ENCODE measurements at regions not wholly inside any gene's neighbourhood (a gene's known extent, or its start where the extent isn't known, plus 50 kb on each side); places are given as distances from the start of the nearest gene placed in this dataset.

DNA sequence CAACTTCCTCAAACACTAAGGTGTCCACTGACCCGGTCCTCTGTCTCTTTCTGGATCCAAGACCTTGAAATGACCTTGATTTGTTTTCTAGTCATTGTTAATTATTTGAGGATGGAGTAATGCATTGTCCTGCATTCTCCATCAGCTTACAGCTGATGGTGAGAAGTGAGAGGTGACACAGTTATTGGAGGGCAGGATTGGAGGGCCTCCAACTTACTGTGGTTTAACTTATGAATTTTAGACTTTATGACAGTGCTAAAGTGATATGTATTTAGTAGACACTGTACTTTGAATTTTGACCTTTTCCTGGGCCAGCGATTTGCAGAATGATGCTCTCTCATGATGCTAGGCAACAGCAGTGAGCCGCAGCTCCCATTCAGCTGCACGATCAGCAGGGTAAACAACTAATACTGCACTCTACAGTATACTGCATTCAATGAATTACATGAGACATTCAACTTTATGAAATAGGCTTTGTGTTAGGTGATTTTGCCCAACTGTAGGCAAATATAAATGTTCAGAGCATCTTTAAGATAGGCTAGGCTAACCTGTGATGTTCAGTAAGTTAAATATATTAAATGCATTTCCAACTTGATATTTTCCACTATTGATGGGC is 200.0 kb upstream of the MEX3C start:
- Histone ChIP-seq H3K27ac (ENCODE audit: insufficient read length, low read depth, low read length) (no peak overlapping the region), H4K91ac (ENCODE audit: insufficient read length, low read depth, low read length) (no peak overlapping the region), H2AFZ (ENCODE audit: low read length) (no peak overlapping the region), H3T11ph (ENCODE audit: low read length) (no peak overlapping the region), H3K9me3 (ENCODE audit: control insufficient read depth, low read depth, low read length) (no peaks in the 10 kb centered on the region), H3K9ac (ENCODE audit: extremely low read depth, insufficient read length, low read length) (no peak overlapping the region), H4K5ac (ENCODE audit: insufficient read length, low read depth, low read length) (no peak overlapping the region), H3K79me1 (ENCODE audit: insufficient read depth, low read depth, low read length, poor library complexity, severe bottlenecking) (no peaks in the 10 kb centered on the region), H3K4ac (ENCODE audit: low read depth, low read length) (no peak overlapping the region), H3K23ac (ENCODE audit: insufficient read length, low read depth, low read length) (no peak overlapping the region), H2BK20ac (ENCODE audit: low read depth, low read length, poor library complexity, severe bottlenecking) (no peak overlapping the region), H3K4me2 (ENCODE audit: insufficient read depth, insufficient read length, low read length) (no peak overlapping the region), H3K18ac (ENCODE audit: insufficient read length, low read depth, low read length) (no peak overlapping the region), H4K20me1 (ENCODE audit: control insufficient read depth, insufficient read depth, insufficient read length) (no peaks in the 10 kb centered on the region), H4K8ac (replicated peaks; ENCODE audit: insufficient read length, low read depth, low read length) (no peak overlapping the region), H2BK12ac (ENCODE audit: insufficient read length, low read depth, low read length) (no peak overlapping the region), H3K23me2 (ENCODE audit: insufficient read length, low read depth, low read length, poor library complexity, severe bottlenecking) (no peaks in the 10 kb centered on the region), H2BK120ac (ENCODE audit: low read depth, low read length, poor library complexity, severe bottlenecking) (no peak overlapping the region), H3K14ac (ENCODE audit: insufficient read depth, low read length) (no peak overlapping the region), H3K4me1 (ENCODE audit: insufficient read depth, low read length) (no peaks in the 10 kb centered on the region), H3K79me2 (ENCODE audit: insufficient read depth, low read length) (no peaks in the 10 kb centered on the region), H2BK5ac (ENCODE audit: insufficient read length, low read length) (no peak overlapping the region), H3K56ac (ENCODE audit: insufficient read length, low read depth, low read length) (no peak overlapping the region), H2BK15ac (ENCODE audit: low read depth, low read length) (no peak overlapping the region), H2AK5ac (ENCODE audit: insufficient read length, low read length) (no peak overlapping the region), H3K27me3 (ENCODE audit: insufficient read depth, low read length) (no peaks in the 10 kb centered on the region)
- no peaks in the 10 kb centered on the region for H3K27me3 Mint-ChIP-seq (ENCODE audit: low read depth)
- DNase-seq, result no peak
- peaks cover 18% of the 10 kb centered on the region in 2 experiments for H3K4me1 Mint-ChIP-seq
- TF ChIP-seq, protein P1, sequence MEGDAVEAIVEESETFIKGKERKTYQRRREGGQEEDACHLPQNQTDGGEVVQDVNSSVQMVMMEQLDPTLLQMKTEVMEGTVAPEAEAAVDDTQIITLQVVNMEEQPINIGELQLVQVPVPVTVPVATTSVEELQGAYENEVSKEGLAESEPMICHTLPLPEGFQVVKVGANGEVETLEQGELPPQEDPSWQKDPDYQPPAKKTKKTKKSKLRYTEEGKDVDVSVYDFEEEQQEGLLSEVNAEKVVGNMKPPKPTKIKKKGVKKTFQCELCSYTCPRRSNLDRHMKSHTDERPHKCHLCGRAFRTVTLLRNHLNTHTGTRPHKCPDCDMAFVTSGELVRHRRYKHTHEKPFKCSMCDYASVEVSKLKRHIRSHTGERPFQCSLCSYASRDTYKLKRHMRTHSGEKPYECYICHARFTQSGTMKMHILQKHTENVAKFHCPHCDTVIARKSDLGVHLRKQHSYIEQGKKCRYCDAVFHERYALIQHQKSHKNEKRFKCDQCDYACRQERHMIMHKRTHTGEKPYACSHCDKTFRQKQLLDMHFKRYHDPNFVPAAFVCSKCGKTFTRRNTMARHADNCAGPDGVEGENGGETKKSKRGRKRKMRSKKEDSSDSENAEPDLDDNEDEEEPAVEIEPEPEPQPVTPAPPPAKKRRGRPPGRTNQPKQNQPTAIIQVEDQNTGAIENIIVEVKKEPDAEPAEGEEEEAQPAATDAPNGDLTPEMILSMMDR (conservative IDR thresholded peaks at IDR 0.05), result no peak
- no peak overlapping the region; a peak in 1 of 7 replicates for H3K27ac Mint-ChIP-seq
- no CpG with 5 or more reads among the region's 4 CpGs for WGBS (ENCODE audit: extremely low coverage, insufficient read length, low lambda C conversion rate)
- no peak overlapping the region for H3K4me3 Mint-ChIP-seq
- H3K36me3 Mint-ChIP-seq (ENCODE audit: insufficient read depth in 1 of 3, low read depth in 3 of 3), result peaks cover 0 to 6% (median 0%) of the 10 kb centered on the region in 3 experiments; a peak in 1 of 7 replicates
- H3K9me3 Mint-ChIP-seq, result peaks cover 0 to 2% of the 10 kb centered on the region in 2 experiments; a peak in 2 of 5 replicates
